Astrocyte of the cerebellum (primary cell): ENCODE measurements at regions not wholly inside any gene's neighbourhood (a gene's known extent, or its start where the extent isn't known, plus 50 kb on each side); places are given as distances from the start of the nearest gene placed in this dataset.
"Not testable (repeated sequence)": the region's sequence is repeated elsewhere in the genome, so short reads cannot be mapped to it uniquely, and the experiment has no call there.

Experiments
- DNase-seq: peaks from one replicate; pipeline ENCODE4 v3.0.0-alpha.2; 2011; ENCODE audit warnings: low read depth
- H3K4me3 ChIP-seq: 2 replicates; pipeline ENCODE4 v1.5.1; 2011; ENCODE audit warnings: mild to moderate bottlenecking, low read depth, low read length, moderate library complexity
- in situ Hi-C: cut with HindIII; loops from 2 replicates; pipeline ENCODE4 v1.10.0; 2017; ENCODE audit warnings: low sequenced_read_pairs
- TF ChIP-seq, protein P1 (sequence below): IDR thresholded peaks from 2 replicates; pipeline ENCODE4 v1.5.1; 2012; ENCODE audit warnings: low read length, low read depth, moderate library complexity, mild to moderate bottlenecking; ENCODE audit errors: missing control alignments

DNA sequence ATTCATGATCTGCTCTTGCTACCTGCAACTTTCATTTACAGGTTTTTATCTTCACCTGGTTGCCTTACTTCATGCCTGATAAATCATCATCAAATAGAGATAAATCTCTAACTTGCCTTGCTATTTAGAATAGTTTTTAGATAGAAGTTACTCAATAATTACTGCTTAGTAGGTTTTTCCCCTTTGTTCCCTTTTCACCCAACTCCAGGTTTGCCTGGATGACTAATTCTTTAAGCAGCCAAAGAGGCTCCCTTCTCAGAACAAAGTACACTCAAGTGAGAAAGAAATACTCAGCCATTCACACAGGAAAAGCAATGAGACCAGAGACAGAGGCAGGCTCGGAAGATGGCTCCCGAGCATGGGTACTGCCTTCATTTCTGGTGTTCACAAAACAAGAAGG is 268.1 kb upstream of the CRBN start:
- TF ChIP-seq, protein P1, sequence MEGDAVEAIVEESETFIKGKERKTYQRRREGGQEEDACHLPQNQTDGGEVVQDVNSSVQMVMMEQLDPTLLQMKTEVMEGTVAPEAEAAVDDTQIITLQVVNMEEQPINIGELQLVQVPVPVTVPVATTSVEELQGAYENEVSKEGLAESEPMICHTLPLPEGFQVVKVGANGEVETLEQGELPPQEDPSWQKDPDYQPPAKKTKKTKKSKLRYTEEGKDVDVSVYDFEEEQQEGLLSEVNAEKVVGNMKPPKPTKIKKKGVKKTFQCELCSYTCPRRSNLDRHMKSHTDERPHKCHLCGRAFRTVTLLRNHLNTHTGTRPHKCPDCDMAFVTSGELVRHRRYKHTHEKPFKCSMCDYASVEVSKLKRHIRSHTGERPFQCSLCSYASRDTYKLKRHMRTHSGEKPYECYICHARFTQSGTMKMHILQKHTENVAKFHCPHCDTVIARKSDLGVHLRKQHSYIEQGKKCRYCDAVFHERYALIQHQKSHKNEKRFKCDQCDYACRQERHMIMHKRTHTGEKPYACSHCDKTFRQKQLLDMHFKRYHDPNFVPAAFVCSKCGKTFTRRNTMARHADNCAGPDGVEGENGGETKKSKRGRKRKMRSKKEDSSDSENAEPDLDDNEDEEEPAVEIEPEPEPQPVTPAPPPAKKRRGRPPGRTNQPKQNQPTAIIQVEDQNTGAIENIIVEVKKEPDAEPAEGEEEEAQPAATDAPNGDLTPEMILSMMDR: no peak
- in situ Hi-C loops: no loop called here
- no peak for DNase-seq
- no peak overlapping the region for H3K4me3 ChIP-seq

DNA sequence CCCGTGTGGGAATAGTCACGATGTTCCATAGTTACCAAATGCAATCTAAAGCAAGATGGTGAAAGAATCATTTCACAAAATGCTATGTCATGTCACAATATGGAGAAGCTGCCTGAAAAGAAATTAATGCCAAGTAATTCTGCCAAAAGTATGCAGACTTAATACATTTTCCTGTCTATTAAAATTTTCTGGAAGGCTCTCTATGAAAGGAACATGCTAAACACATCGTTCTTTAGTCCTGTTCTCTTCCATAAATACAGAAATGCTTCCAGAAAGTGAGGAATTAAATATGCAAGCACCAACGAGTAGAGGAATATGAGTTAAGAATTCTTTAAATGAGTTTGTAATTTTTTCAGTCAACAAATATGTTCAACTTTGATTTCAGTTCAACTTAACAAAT is 266.8 kb upstream of the CRBN start:
- TF ChIP-seq, protein P1: no peak
- in situ Hi-C loops: no loop called here
- no peak overlapping the region for H3K4me3 ChIP-seq
- DNase-seq: no peak

DNA sequence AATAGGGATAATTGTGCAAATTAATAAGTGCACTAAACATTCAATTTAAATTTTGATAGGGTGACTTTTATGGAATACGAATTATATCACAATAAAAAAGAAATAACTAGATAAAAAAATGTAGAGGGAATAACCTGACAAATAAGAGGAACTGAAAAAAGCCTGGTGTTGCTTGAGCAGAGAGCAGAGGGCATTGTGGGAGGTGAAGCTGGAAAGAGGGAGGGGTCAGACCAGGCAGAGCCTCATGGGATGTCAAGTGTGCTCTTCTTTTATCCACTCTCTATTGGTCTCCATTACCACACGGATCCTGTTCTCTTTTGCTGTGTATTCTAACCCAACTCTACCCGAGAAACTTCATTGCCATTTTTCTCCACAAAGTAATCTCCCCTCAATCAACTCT is 264.0 kb upstream of the CRBN start:
- no peak overlapping the region for H3K4me3 ChIP-seq
- in situ Hi-C loops: no loop called here
- TF ChIP-seq, protein P1: no peak
- DNase-seq: no peak

DNA sequence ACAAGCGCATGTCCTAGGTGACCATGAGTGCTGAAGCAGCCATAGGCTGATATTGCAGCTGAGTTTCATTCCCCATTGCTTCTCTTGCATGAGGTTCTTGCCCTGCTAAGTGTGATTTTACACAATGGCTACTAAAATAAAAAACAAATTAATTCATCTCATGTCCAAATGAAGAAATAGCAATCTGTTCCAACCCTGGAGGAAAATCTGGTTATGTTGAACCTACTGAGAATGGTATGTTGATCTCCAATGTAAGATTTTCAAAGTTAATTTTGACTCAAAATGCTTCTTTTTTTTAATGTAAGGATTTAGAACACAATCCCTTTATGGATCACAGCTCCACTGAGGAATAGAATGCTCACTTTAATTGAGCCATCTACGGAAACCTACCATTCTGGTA is 254.2 kb upstream of the CRBN start:
- TF ChIP-seq, protein P1: no peak
- no peak for DNase-seq
- in situ Hi-C loops: no loop called here
- H3K4me3 ChIP-seq: no peak overlapping the region

DNA sequence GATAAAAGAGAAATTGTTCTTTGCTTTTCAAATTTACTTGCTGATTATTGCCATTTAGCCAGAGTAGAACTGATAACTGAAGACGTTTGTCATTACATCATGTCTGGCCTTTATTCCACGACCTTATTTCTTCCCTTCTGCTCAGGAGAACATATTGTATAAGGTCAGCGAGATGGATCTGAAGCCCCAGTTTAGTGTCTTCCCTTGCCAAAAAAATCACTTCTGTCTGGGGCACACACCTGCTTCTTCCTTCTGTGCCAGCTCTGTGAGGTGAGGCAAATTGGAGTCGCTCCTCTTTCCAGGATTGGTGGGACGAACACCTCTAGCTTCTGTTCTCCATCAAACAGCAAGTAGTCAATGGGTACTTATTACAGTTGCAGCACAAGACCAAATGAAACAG is 250.3 kb upstream of the CRBN start:
- TF ChIP-seq, protein P1: no peak

DNA sequence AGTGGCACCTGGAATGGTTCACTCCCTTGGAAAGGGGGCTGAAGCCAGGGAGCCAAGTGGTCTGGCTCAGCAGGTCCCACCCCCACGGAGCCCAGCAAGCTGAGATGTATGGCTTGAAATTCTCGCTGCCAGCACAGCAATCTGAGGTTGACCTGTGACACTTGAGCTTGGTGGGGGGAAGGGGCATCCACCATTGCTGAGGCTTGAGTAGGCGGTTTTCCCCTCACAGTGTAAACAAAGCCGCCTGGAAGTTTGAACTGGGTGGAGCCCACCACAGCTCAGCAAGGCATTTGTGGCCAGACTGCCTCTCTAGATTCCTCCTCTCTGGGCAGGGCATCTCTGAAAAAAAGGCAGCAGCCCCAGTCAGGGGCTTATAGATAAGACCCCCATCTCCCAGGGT is 228.2 kb upstream of the CRBN start:
- DNase-seq, H3K4me3 ChIP-seq, in situ Hi-C loops: not testable (repeated sequence)

More for the DNA sequence above, 250.3 kb upstream of the CRBN start:
- in situ Hi-C loops: no loop called here
- no peak for DNase-seq
- no peak overlapping the region for H3K4me3 ChIP-seq

DNA sequence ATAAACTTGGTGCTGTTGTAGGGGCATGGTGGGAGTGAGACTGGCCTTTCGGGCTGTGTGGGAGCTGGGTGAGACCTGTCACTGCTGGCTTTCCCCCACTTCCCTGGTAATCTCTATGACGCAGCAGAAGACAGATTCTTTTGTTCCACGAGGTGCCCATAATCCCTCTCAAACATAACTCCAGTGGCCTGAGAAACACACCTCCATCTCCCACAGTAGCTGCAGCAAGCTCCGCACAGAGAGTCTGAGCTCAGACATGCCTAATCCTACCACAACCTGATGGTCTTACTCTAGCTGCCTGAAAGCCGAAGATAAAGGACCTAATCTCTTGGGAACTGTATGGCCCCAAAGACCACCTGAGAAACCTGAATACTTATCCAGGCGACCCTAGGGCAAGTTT is 225.6 kb upstream of the CRBN start:
- in situ Hi-C loops: no loop called here
- no peak overlapping the region for H3K4me3 ChIP-seq
- no peak for DNase-seq
- TF ChIP-seq, protein P1: no peak
